A673 (cell line): ENCODE measurements at regions not wholly inside any gene's neighbourhood (a gene's known extent, or its start where the extent isn't known, plus 50 kb on each side); places are given as distances from the start of the nearest gene placed in this dataset.

ENCODE experiments used
- CTCF ChIP-seq: fragments of 300-800, 200-600 bp; sonication (generic); conservative IDR thresholded peaks from 2 replicates; pipeline ENCODE4 v1.5.1; 2017; ENCODE audit warnings: low read depth, mild to moderate bottlenecking, antibody characterized with exemption, low read length, moderate library complexity, mixed read lengths
- EZH2 ChIP-seq: fragments of 200-600 bp; sonication (generic); IDR thresholded peaks from 2 replicates; pipeline ENCODE4 v1.6.1; 2017; ENCODE audit warnings: borderline replicate concordance, low read depth, mild to moderate bottlenecking, mixed read lengths, antibody characterized with exemption, low read length; ENCODE audit not compliant: poor library complexity, severe bottlenecking

GRCh38 chr15:69587723-69588426, 135.3 kb downstream of the RPLP1 start:
- no peak for TF ChIP-seq CTCF
- TF ChIP-seq EZH2 = no peak
